ENCODE measurements at regions not wholly inside any gene's neighbourhood (a gene's known extent, or its start where the extent isn't known, plus 50 kb on each side); places are given as distances from the start of the nearest gene placed in this dataset.

DNA sequence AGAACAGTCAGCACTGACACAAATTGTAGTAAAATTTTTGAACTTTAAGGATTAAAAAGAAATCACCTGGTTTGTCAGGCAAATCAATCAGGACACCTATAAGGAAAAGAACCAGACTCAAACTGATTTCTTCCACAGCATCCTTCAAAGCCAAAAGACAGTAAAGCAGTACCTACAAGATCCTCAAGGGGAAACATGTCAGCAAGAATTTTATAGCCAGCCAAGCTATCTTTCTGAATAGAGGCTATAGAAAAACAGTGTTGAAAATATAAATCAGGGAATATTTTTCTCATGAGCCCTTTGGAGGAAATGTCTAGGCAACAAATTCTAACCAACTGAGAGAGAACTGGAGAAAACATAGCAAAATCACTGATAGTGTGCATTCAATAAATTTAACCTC, 301.4 kb upstream of the UBE2E2 start:
- DNase-seq: no peak
- H3K4me2 ChIP-seq (ENCODE audit: insufficient read depth, insufficient read length, low read length): no peak overlapping the region
- H2AK5ac ChIP-seq (ENCODE audit: insufficient read length, low read length): no peak overlapping the region

More for the DNA sequence above, 301.4 kb upstream of the UBE2E2 start:
- no peaks in the 10 kb centered on the region for H3K4me1 Mint-ChIP-seq
- Histone ChIP-seq H2AFZ (ENCODE audit: low read length) (no peak overlapping the region), H3K18ac (ENCODE audit: insufficient read length, low read depth, low read length) (no peak overlapping the region), H3K9me3 (ENCODE audit: control insufficient read depth, low read depth, low read length) (no peaks in the 10 kb centered on the region), H4K91ac (ENCODE audit: insufficient read length, low read depth, low read length) (no peak overlapping the region), H3K4ac (ENCODE audit: low read depth, low read length) (no peak overlapping the region), H3K79me2 (ENCODE audit: insufficient read depth, low read length) (no peaks in the 10 kb centered on the region), H3K9ac (ENCODE audit: extremely low read depth, insufficient read length, low read length) (no peak overlapping the region), H2BK5ac (ENCODE audit: insufficient read length, low read length) (no peak overlapping the region), H3K79me1 (ENCODE audit: insufficient read depth, low read depth, low read length, poor library complexity, severe bottlenecking) (no peaks in the 10 kb centered on the region), H2BK12ac (ENCODE audit: insufficient read length, low read depth, low read length) (no peak overlapping the region), H3K27me3 (ENCODE audit: insufficient read depth, low read length) (no peaks in the 10 kb centered on the region), H2BK15ac (ENCODE audit: low read depth, low read length) (no peak overlapping the region), H3K27ac (ENCODE audit: insufficient read length, low read depth, low read length) (no peak overlapping the region), H3K4me1 (ENCODE audit: insufficient read depth, low read length) (no peaks in the 10 kb centered on the region), H3K23me2 (ENCODE audit: insufficient read length, low read depth, low read length, poor library complexity, severe bottlenecking) (no peaks in the 10 kb centered on the region), H2BK20ac (ENCODE audit: low read depth, low read length, poor library complexity, severe bottlenecking) (no peak overlapping the region), H3K56ac (ENCODE audit: insufficient read length, low read depth, low read length) (no peak overlapping the region), H4K20me1 (ENCODE audit: control insufficient read depth, insufficient read depth, insufficient read length) (no peaks in the 10 kb centered on the region), H3K14ac (ENCODE audit: insufficient read depth, low read length) (no peak overlapping the region), H4K5ac (ENCODE audit: insufficient read length, low read depth, low read length) (no peak overlapping the region), H2BK120ac (ENCODE audit: low read depth, low read length, poor library complexity, severe bottlenecking) (no peak overlapping the region), H3T11ph (ENCODE audit: low read length) (no peak overlapping the region), H3K23ac (ENCODE audit: insufficient read length, low read depth, low read length) (no peak overlapping the region), H4K8ac (replicated peaks; ENCODE audit: insufficient read length, low read depth, low read length) (no peak overlapping the region)
- H3K36me3 Mint-ChIP-seq (ENCODE audit: insufficient read depth in 1 of 3, low read depth in 3 of 3): peaks cover 0 to 12% (median 0%) of the 10 kb centered on the region in 3 experiments; a peak in 2 of 7 replicates
- H3K4me3 Mint-ChIP-seq: no peak overlapping the region
- H3K27me3 Mint-ChIP-seq (ENCODE audit: low read depth): no peaks in the 10 kb centered on the region
- H3K27ac Mint-ChIP-seq: no peak overlapping the region
- TF ChIP-seq CTCF (conservative IDR thresholded peaks at IDR 0.05): peak; percentile 39; the same call in 1 of the 3 replicates
- H3K9me3 Mint-ChIP-seq: peaks cover 4 to 12% of the 10 kb centered on the region in 2 experiments; a peak in 4 of 5 replicates
